OCI-LY7 (cell line): ENCODE measurements at regions not wholly inside any gene's neighbourhood (a gene's known extent, or its start where the extent isn't known, plus 50 kb on each side); places are given as distances from the start of the nearest gene placed in this dataset.

Experiments used
- BruUV-seq: library from RNA; stranded (reverse); fragments of 400-500 nt; replicated peaks from 2 replicates; lab custom pipeline; 2021; lab: Mats Ljungman, UMichigan
- CTCF ChIA-PET: fragments of 300-600 bp; sonication (Branson Sonifier 250); formaldehyde crosslinking; loops from one replicate; lab custom pipeline; 2022; ENCODE audit warnings: antibody characterized with exemption; ENCODE audit not compliant: unreplicated experiment; lab: Charles Lee
- POLR2A ChIA-PET: fragments of 300-600 bp; sonication (Branson Sonifier 250); formaldehyde crosslinking; loops from one replicate; lab custom pipeline; 2022; ENCODE audit warnings: antibody characterized with exemption; lab: Charles Lee
- DNase-seq: peaks from one replicate; pipeline ENCODE4 v3.0.0-alpha.2; 2015; ENCODE audit warnings: low spot score
- H2AFZ ChIP-seq: fragments of 200-600 bp; sonication (generic), shearing (Covaris generic); 2 replicates; pipeline ENCODE4 v1.6.1; 2014; ENCODE audit warnings: mild to moderate bottlenecking, antibody characterized with exemption, low read length, moderate library complexity
- H3K27ac ChIP-seq: fragments of 200-600 bp; sonication (generic); 2 replicates; pipeline ENCODE4 v1.5.1; 2014; ENCODE audit warnings: mixed run types, low read depth, mild to moderate bottlenecking, moderate library complexity, low read length, inconsistent platforms; ENCODE audit not compliant: poor library complexity, severe bottlenecking
- H3K36me3 ChIP-seq: fragments of 200-600 bp; sonication (generic); 2 replicates; pipeline ENCODE4 v1.6.1; 2014; ENCODE audit warnings: mild to moderate bottlenecking, antibody characterized with exemption, low read length, moderate library complexity, mixed read lengths; ENCODE audit not compliant: insufficient read depth
- H3K4me1 ChIP-seq: fragments of 200-600 bp; sonication (generic); 2 replicates; pipeline ENCODE4 v1.5.1; 2014; ENCODE audit warnings: mild to moderate bottlenecking, low read length; ENCODE audit not compliant: insufficient read depth, poor library complexity, severe bottlenecking
- H3K4me2 ChIP-seq: fragments of 200-600 bp; sonication (generic); 2 replicates; pipeline ENCODE4 v1.6.1; 2014; ENCODE audit warnings: mild to moderate bottlenecking, low read length
- H3K4me3 ChIP-seq: fragments of 200-600 bp; sonication (generic); 2 replicates; pipeline ENCODE4 v1.5.1; 2014; ENCODE audit warnings: mild to moderate bottlenecking, low read depth, low read length; ENCODE audit not compliant: poor library complexity, severe bottlenecking
- H3K79me2 ChIP-seq: fragments of 200-600 bp; sonication (generic); 2 replicates; pipeline ENCODE4 v1.6.1; 2016; ENCODE audit warnings: low read depth, mild to moderate bottlenecking, low read length, moderate library complexity, mixed read lengths; ENCODE audit not compliant: insufficient read depth
- H3K9me2 ChIP-seq: fragments of 200-600 bp; sonication (generic); 2 replicates; pipeline ENCODE4 v1.6.1; 2016; ENCODE audit warnings: mild to moderate bottlenecking, low read length, mixed read lengths; ENCODE audit not compliant: insufficient read depth
- H3K9me3 ChIP-seq: fragments of 200-600 bp; sonication (generic); 2 replicates; pipeline ENCODE4 v1.6.1; 2014; ENCODE audit warnings: mild to moderate bottlenecking, mixed run types, low read length, mixed read lengths
- H4K20me1 ChIP-seq: fragments of 200-600 bp; sonication (generic); 2 replicates; pipeline ENCODE4 v1.6.1; 2014; ENCODE audit warnings: mild to moderate bottlenecking, antibody characterized with exemption, low read length, moderate library complexity, mixed read lengths; ENCODE audit not compliant: insufficient read depth
- EZH2phosphoT487 ChIP-seq: fragments of 200-600 bp; sonication (generic); IDR thresholded peaks from 2 replicates; pipeline ENCODE4 v1.6.1; 2018; ENCODE audit warnings: low read depth, borderline replicate concordance, mild to moderate bottlenecking, mixed run types, antibody characterized with exemption, low read length, moderate library complexity, mixed read lengths
- intact Hi-C: fragments of 100-400 bp; cut with micrococcal nuclease; formaldehyde crosslinking; loops from one replicate; pipeline ENCODE4 v1.10.0; 2022; ENCODE audit not compliant: unreplicated experiment
- TF ChIP-seq, protein P1 (sequence below): fragments of 200-600 bp; sonication (generic); conservative IDR thresholded peaks from 2 replicates; pipeline ENCODE4 v1.5.1; 2014; ENCODE audit warnings: mild to moderate bottlenecking, antibody characterized with exemption, low read length, moderate library complexity, mixed read lengths

DNA sequence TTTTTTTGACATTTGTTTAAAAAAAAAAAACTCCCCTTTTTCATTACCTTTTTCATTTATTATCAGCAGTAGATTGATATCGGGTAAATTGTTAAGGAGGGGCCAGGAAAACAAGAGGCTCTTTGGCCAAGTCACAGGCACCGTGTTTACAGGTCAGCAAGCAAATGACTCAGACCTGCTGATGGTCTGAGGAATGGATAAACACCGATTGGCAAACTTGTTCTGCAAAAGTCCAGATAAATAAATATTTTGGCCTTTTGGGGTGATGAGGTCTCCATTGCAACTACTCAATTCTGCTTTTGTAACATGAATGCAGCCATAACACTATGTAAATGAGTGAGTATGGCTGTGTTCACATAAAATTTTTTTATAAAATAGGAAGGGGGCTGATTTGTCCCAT lies 94.0 kb downstream of the RPS29 start:
- POLR2A ChIA-PET: interaction anchor here (1.0 kb wide), 1 partner anchor 45 kb away, joined by 3 read pairs; no protein-coding TSS in a partner anchor
- no peak for TF ChIP-seq EZH2phosphoT487
- TF ChIP-seq, protein P1, sequence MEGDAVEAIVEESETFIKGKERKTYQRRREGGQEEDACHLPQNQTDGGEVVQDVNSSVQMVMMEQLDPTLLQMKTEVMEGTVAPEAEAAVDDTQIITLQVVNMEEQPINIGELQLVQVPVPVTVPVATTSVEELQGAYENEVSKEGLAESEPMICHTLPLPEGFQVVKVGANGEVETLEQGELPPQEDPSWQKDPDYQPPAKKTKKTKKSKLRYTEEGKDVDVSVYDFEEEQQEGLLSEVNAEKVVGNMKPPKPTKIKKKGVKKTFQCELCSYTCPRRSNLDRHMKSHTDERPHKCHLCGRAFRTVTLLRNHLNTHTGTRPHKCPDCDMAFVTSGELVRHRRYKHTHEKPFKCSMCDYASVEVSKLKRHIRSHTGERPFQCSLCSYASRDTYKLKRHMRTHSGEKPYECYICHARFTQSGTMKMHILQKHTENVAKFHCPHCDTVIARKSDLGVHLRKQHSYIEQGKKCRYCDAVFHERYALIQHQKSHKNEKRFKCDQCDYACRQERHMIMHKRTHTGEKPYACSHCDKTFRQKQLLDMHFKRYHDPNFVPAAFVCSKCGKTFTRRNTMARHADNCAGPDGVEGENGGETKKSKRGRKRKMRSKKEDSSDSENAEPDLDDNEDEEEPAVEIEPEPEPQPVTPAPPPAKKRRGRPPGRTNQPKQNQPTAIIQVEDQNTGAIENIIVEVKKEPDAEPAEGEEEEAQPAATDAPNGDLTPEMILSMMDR: no peak
- DNase-seq: no peak
- no peak overlapping the region for H3K4me2 ChIP-seq
- H3K27ac ChIP-seq: no peak overlapping the region
- no peaks in the 10 kb centered on the region for H3K36me3 ChIP-seq
- CTCF ChIA-PET: no interaction called here
- H2AFZ ChIP-seq: no peak overlapping the region
- H3K4me1 ChIP-seq: no peaks in the 10 kb centered on the region
- no peaks in the 10 kb centered on the region for H3K9me3 ChIP-seq
- H3K4me3 ChIP-seq: no peak overlapping the region
- H3K79me2 ChIP-seq: no peaks in the 10 kb centered on the region
- H3K9me2 ChIP-seq: no peaks in the 10 kb centered on the region
- no TSS peak for BruUV-seq
- H4K20me1 ChIP-seq: no peaks in the 10 kb centered on the region
- intact Hi-C loops: no loop called here

DNA sequence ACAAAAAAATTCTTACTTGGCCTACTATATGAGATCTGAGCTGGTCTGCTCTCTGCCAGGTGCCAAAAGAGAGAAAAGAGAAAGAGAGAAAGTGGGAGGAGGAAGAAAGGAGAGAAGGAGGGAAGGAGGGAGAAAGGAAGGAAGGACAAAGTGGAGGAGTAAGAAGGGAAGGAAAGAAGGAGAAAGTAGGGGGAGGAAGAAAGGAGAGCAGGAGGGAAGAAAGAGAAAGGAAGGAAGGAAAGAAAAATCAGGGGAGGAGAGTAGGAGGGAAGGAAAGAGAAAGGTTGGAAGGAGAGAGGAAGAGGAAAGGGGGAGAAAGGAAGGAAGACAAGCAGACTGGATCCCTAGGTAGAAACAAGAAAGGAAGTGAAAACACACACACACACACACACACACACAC lies 96.8 kb downstream of the RPS29 start:
- Histone ChIP-seq H3K4me2 (no peak overlapping the region), H4K20me1 (no peaks in the 10 kb centered on the region), H3K4me3 (no peak overlapping the region), H3K27ac (no peak overlapping the region), H2AFZ (no peak overlapping the region), H3K36me3 (no peaks in the 10 kb centered on the region), H3K4me1 (no peaks in the 10 kb centered on the region), H3K9me3 (no peaks in the 10 kb centered on the region), H3K79me2 (no peaks in the 10 kb centered on the region), H3K9me2 (no peaks in the 10 kb centered on the region)
- TF ChIP-seq EZH2phosphoT487: no peak
- TF ChIP-seq, protein P1: no peak
- intact Hi-C loops: no loop called here
- ChIA-PET POLR2A (no interaction called here), CTCF (no interaction called here)
- no peak for DNase-seq
- no TSS peak for BruUV-seq

DNA sequence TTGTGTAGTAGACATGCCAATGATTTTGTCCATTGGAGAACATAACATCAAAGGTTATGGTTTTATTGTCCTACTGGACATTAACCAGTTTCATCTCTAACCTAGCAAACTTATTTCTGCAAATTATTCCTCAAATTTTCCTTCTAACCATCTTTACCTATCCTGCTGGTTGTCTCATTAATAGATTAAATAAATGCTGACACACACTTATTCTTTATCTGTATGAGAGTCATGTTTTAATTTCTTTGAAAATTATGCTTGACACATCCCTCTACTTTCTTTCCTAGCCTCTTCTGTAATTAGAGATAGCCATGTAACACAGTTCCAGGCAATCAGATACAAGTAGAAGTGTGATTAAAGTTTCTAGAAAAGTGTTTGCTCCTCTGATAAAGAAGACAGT lies 98.9 kb downstream of the RPS29 start:
- no peaks in the 10 kb centered on the region for H3K4me1 ChIP-seq
- POLR2A ChIA-PET: no interaction called here
- CTCF ChIA-PET: no interaction called here
- no peaks in the 10 kb centered on the region for H3K9me2 ChIP-seq
- H2AFZ ChIP-seq: no peak overlapping the region
- H3K4me3 ChIP-seq: no peak overlapping the region
- no peak for DNase-seq
- H3K27ac ChIP-seq: no peak overlapping the region
- H3K4me2 ChIP-seq: no peak overlapping the region
- TF ChIP-seq, protein P1: no peak
- TF ChIP-seq EZH2phosphoT487: no peak
- no TSS peak for BruUV-seq
- intact Hi-C loops: no loop called here
- no peaks in the 10 kb centered on the region for H3K9me3 ChIP-seq
- no peaks in the 10 kb centered on the region for H3K36me3 ChIP-seq
- no peaks in the 10 kb centered on the region for H3K79me2 ChIP-seq
- H4K20me1 ChIP-seq: no peaks in the 10 kb centered on the region
